ENCODE measurements at regions not wholly inside any gene's neighbourhood (a gene's known extent, or its start where the extent isn't known, plus 50 kb on each side); places are given as distances from the start of the nearest gene placed in this dataset.

DNA sequence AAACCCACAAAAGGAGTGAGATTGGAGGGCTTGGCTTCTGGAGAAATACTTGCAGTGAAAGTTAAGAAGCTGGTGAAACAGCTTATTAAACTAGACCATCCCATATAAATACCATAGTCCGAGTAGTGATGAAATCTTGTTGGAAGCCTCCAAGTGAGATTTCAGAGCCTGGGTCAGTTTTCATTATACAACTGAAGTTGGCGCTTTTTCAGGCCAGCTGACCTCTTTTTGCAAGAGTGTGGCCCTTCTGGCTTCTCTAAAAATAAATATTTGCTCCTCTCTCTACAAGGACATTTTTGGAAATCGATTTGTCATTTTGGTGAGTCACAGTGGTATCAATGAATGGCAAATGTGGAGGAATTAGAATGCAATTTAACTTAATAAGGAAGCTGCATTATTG, 51.2 kb upstream of the THRB start:
- peaks cover 10% of the 10 kb centered on the region; the same call in 1 of the 2 replicates for H3F3A ChIP-seq (ENCODE audit: insufficient read depth)
- no peak overlapping the region for H3K4me2 ChIP-seq (ENCODE audit: unreplicated experiment)
- peak; percentile 35 for DNase-seq
- no peaks in the 10 kb centered on the region for H3K27me3 ChIP-seq (replicated peaks; ENCODE audit: insufficient read depth)
- H3K9me3 ChIP-seq (ENCODE audit: low read depth), result no peaks in the 10 kb centered on the region
- 16 to 18% methylated on average over 3 of the region's 3 CpGs for WGBS, 2 experiments (ENCODE audit: low coverage in 1 of 2, low lambda C conversion rate in 2 of 2, missing lambda C conversion rate in 2 of 2)
- H4K20me1 ChIP-seq (ENCODE audit: insufficient read depth), result no peaks in the 10 kb centered on the region
- H3K9ac ChIP-seq, result no peak overlapping the region
- no peak overlapping the region; the same call in 1 of the 2 replicates for H2AFZ ChIP-seq
- no peak overlapping the region for H3K27ac ChIP-seq
- H3K79me2 ChIP-seq (ENCODE audit: insufficient read depth), result no peaks in the 10 kb centered on the region
- no peaks in the 10 kb centered on the region for H3K9me2 ChIP-seq (ENCODE audit: insufficient read depth)
- H3K4me1 ChIP-seq (ENCODE audit: insufficient read depth), result peaks cover 19% of the 10 kb centered on the region
- H3K4me3 ChIP-seq, result no peak overlapping the region
- in situ Hi-C loops (cut with MboI), result no loop called here
- H3K36me3 ChIP-seq (ENCODE audit: low read depth), result no peaks in the 10 kb centered on the region
- no peak for TF ChIP-seq EZH2phosphoT487 (IDR thresholded peaks at IDR 0.05; ENCODE audit: insufficient read depth, low read depth)
- TF ChIP-seq EZH2 (IDR thresholded peaks at IDR 0.05; ENCODE audit: insufficient read depth, poor library complexity, severe bottlenecking), result no peak

GRCh38 chr3:24548278-24548677, 53.6 kb upstream of the THRB start:
- Histone ChIP-seq H3K4me2 (ENCODE audit: unreplicated experiment) (no peak overlapping the region), H3K9me3 (ENCODE audit: low read depth) (no peaks in the 10 kb centered on the region), H3F3A (ENCODE audit: insufficient read depth) (peaks cover 12% of the 10 kb centered on the region; the same call in 1 of the 2 replicates), H3K79me2 (ENCODE audit: insufficient read depth) (no peaks in the 10 kb centered on the region), H3K9me2 (ENCODE audit: insufficient read depth) (no peaks in the 10 kb centered on the region), H3K4me3 (no peak overlapping the region), H2AFZ (no peak overlapping the region), H3K27me3 (replicated peaks; ENCODE audit: insufficient read depth) (no peaks in the 10 kb centered on the region), H3K27ac (no peak overlapping the region), H3K4me1 (ENCODE audit: insufficient read depth) (peaks cover 20% of the 10 kb centered on the region), H3K36me3 (ENCODE audit: low read depth) (no peaks in the 10 kb centered on the region), H3K9ac (no peak overlapping the region), H4K20me1 (ENCODE audit: insufficient read depth) (no peaks in the 10 kb centered on the region)
- TF ChIP-seq EZH2phosphoT487 (IDR thresholded peaks at IDR 0.05; ENCODE audit: insufficient read depth, low read depth) (no peak), EZH2 (IDR thresholded peaks at IDR 0.05; ENCODE audit: insufficient read depth, poor library complexity, severe bottlenecking) (no peak)
- 9 to 20% methylated on average over 2 of the region's 2 CpGs for WGBS, 2 experiments (ENCODE audit: low coverage in 1 of 2, low lambda C conversion rate in 2 of 2, missing lambda C conversion rate in 2 of 2)
- peak; percentile 43 for DNase-seq
- in situ Hi-C loops (cut with MboI), result no loop called here

- Histone ChIP-seq H4K20me1 (ENCODE audit: insufficient read depth) (no peaks in the 10 kb centered on the region), H3K9me3 (ENCODE audit: low read depth) (no peaks in the 10 kb centered on the region), H3K4me3 (no peak overlapping the region), H3K36me3 (ENCODE audit: low read depth) (no peaks in the 10 kb centered on the region), H3K27ac (no peak overlapping the region), H3K4me2 (ENCODE audit: unreplicated experiment) (no peak overlapping the region), H3K9ac (no peak overlapping the region), H3K4me1 (ENCODE audit: insufficient read depth) (peaks cover 19% of the 10 kb centered on the region), H3K9me2 (ENCODE audit: insufficient read depth) (no peaks in the 10 kb centered on the region), H3K79me2 (ENCODE audit: insufficient read depth) (no peaks in the 10 kb centered on the region), H3F3A (ENCODE audit: insufficient read depth) (peaks cover 12% of the 10 kb centered on the region; the same call in 1 of the 2 replicates), H2AFZ (no peak overlapping the region), H3K27me3 (replicated peaks; ENCODE audit: insufficient read depth) (no peaks in the 10 kb centered on the region)
- 0% methylated on average over 1 of the region's 1 CpG for WGBS, 2 experiments (ENCODE audit: low coverage in 1 of 2, low lambda C conversion rate in 2 of 2, missing lambda C conversion rate in 2 of 2)
- in situ Hi-C loops (cut with MboI), result no loop called here
- TF ChIP-seq EZH2phosphoT487 (IDR thresholded peaks at IDR 0.05; ENCODE audit: insufficient read depth, low read depth) (no peak), EZH2 (IDR thresholded peaks at IDR 0.05; ENCODE audit: insufficient read depth, poor library complexity, severe bottlenecking) (no peak)
- DNase-seq, result peak; percentile 57
Measured at GRCh38 chr3:24550588-24550987, 55.9 kb upstream of the THRB start.

DNA sequence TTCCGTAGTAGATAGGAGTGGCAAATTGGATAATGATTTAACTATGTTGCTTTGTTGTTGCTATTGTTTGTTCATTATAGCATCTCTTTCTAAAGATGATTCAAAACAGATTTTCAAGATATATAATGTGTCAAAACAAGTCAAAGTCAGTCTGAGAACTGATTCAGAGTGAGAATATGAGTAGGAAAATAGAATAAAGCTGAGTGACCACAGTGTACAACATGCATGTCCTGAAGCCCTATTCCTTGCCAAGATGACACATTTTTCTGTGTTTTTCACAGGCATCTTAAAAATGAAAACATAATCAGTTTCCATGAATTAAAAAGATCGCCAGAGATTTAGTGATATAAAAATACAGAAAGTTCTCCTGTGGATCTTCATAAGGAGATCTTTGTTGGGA, 57.0 kb upstream of the THRB start:
- Histone ChIP-seq H3K79me2 (ENCODE audit: insufficient read depth) (no peaks in the 10 kb centered on the region), H3K9ac (no peak overlapping the region), H3K9me2 (ENCODE audit: insufficient read depth) (no peaks in the 10 kb centered on the region), H3K4me2 (ENCODE audit: unreplicated experiment) (no peak overlapping the region), H3K9me3 (ENCODE audit: low read depth) (no peaks in the 10 kb centered on the region), H3K4me1 (ENCODE audit: insufficient read depth) (peaks cover 11% of the 10 kb centered on the region), H3K27me3 (replicated peaks; ENCODE audit: insufficient read depth) (no peaks in the 10 kb centered on the region), H3K4me3 (no peak overlapping the region), H3F3A (ENCODE audit: insufficient read depth) (peaks cover 12% of the 10 kb centered on the region; the same call in 1 of the 2 replicates), H3K36me3 (ENCODE audit: low read depth) (no peaks in the 10 kb centered on the region), H4K20me1 (ENCODE audit: insufficient read depth) (no peaks in the 10 kb centered on the region), H3K27ac (no peak overlapping the region), H2AFZ (no peak overlapping the region)
- TF ChIP-seq EZH2 (IDR thresholded peaks at IDR 0.05; ENCODE audit: insufficient read depth, poor library complexity, severe bottlenecking), result no peak
- TF ChIP-seq EZH2phosphoT487 (IDR thresholded peaks at IDR 0.05; ENCODE audit: insufficient read depth, low read depth), result no peak
- whole genome bisulfite sequencing, 2 experiments (ENCODE audit: low coverage in 1 of 2, low lambda C conversion rate in 2 of 2, missing lambda C conversion rate in 2 of 2), result 60 to 67% methylated on average over 2 of the region's 2 CpGs
- in situ Hi-C loops (cut with MboI), result no loop called here
- DNase-seq, result peak; percentile 12

GRCh38 chr3:24562895-24563294, 68.2 kb upstream of the THRB start:
- Histone ChIP-seq H3K9me2 (ENCODE audit: insufficient read depth) (no peaks in the 10 kb centered on the region), H3K36me3 (ENCODE audit: low read depth) (no peaks in the 10 kb centered on the region), H3K9me3 (ENCODE audit: low read depth) (no peaks in the 10 kb centered on the region), H2AFZ (no peak overlapping the region), H4K20me1 (ENCODE audit: insufficient read depth) (no peaks in the 10 kb centered on the region), H3K27ac (no peak overlapping the region), H3F3A (ENCODE audit: insufficient read depth) (no peaks in the 10 kb centered on the region), H3K4me2 (ENCODE audit: unreplicated experiment) (no peak overlapping the region), H3K4me3 (no peak overlapping the region), H3K27me3 (replicated peaks; ENCODE audit: insufficient read depth) (no peaks in the 10 kb centered on the region), H3K79me2 (ENCODE audit: insufficient read depth) (no peaks in the 10 kb centered on the region), H3K9ac (no peak overlapping the region), H3K4me1 (ENCODE audit: insufficient read depth) (0 out of 2 replicates have a peak, but pooled peaks cover 3% of the 10 kb centered on the region)
- TF ChIP-seq EZH2 (IDR thresholded peaks at IDR 0.05; ENCODE audit: insufficient read depth, poor library complexity, severe bottlenecking) (no peak), EZH2phosphoT487 (IDR thresholded peaks at IDR 0.05; ENCODE audit: insufficient read depth, low read depth) (no peak)
- in situ Hi-C loops (cut with MboI), result no loop called here
- DNase-seq, result peak; percentile 4
- WGBS, 2 experiments (ENCODE audit: low coverage in 1 of 2, low lambda C conversion rate in 2 of 2, missing lambda C conversion rate in 2 of 2), result 83 to 86% methylated on average over 3 of the region's 3 CpGs

Measured in GM23248 (cell line).